ENCODE measurements at regions not wholly inside any gene's neighbourhood (a gene's known extent, or its start where the extent isn't known, plus 50 kb on each side); places are given as distances from the start of the nearest gene placed in this dataset.

DNA sequence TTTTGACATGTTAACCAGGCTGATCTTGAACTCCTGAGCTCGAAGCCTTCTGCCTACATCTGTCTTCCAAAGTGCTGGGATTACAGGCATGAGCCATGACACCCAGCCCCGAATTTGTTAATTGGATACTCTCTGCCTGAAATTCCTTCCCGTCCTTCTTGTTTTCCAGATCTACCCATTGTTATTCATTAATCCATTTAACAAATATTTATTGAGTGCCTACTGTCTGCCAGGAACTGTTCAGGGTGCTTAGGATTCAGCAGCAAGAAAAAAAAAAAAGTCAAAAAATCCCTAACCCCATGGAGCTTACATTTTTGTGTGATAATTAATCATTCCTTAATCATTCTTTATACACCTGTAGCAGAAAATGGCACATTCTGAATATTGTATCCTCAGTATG is 206.8 kb upstream of the FOXD3 start:
- Histone ChIP-seq H3K4me1 (ENCODE audit: control insufficient read depth, insufficient read depth, low read length) (peaks cover 5% of the 10 kb centered on the region), H3K9me3 (ENCODE audit: control insufficient read depth, low read length) (no peaks in the 10 kb centered on the region), H3K9ac (ENCODE audit: extremely low read depth, low read length, poor library complexity, severe bottlenecking) (no peak overlapping the region), H3K27me3 (ENCODE audit: control insufficient read depth, insufficient read depth, low read length, poor library complexity, severe bottlenecking) (no peaks in the 10 kb centered on the region), H3K27ac (ENCODE audit: low read depth, low read length) (no peak overlapping the region), H3K4me3 (ENCODE audit: low read length) (no peak overlapping the region), H3K36me3 (ENCODE audit: control insufficient read depth, insufficient read depth, low read length) (no peaks in the 10 kb centered on the region)
- no peak for DNase-seq
- Mint-ChIP-seq H3K27ac (no peak overlapping the region), H3K4me3 (no peak overlapping the region), H3K4me1 (peaks cover 28% of the 10 kb centered on the region), H3K9me3 (no peaks in the 10 kb centered on the region), H3K36me3 (ENCODE audit: low read depth) (no peaks in the 10 kb centered on the region), H3K27me3 (ENCODE audit: insufficient read depth) (peaks cover 4% of the 10 kb centered on the region)
- WGBS, 2 experiments (ENCODE audit: insufficient coverage in 1 of 2, insufficient read length in 1 of 2): 82 to 84% methylated on average over 2 to 3 of the region's 3 CpGs
- TF ChIP-seq, protein P1, sequence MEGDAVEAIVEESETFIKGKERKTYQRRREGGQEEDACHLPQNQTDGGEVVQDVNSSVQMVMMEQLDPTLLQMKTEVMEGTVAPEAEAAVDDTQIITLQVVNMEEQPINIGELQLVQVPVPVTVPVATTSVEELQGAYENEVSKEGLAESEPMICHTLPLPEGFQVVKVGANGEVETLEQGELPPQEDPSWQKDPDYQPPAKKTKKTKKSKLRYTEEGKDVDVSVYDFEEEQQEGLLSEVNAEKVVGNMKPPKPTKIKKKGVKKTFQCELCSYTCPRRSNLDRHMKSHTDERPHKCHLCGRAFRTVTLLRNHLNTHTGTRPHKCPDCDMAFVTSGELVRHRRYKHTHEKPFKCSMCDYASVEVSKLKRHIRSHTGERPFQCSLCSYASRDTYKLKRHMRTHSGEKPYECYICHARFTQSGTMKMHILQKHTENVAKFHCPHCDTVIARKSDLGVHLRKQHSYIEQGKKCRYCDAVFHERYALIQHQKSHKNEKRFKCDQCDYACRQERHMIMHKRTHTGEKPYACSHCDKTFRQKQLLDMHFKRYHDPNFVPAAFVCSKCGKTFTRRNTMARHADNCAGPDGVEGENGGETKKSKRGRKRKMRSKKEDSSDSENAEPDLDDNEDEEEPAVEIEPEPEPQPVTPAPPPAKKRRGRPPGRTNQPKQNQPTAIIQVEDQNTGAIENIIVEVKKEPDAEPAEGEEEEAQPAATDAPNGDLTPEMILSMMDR (conservative IDR thresholded peaks at IDR 0.05): no peak

DNA sequence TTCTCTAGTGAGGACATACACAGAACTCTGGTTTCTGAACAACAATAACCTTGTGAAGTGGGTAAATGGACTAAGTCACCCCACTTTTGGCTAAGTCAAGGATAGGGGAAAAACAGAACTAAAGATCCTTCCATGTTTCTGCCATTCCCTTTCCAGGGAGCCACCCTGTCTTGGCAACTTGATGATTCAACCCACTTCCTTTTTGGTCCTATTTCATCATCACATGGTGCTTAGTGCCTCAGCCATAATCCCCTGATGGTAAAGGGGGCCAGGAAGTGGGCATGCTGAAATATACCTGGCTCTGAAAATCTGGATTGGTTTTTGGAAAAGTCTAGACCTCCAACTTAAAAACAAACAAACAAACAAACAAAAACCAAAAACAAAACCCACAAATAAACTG is 206.4 kb upstream of the FOXD3 start:
- Histone ChIP-seq H3K27me3 (ENCODE audit: control insufficient read depth, insufficient read depth, low read length, poor library complexity, severe bottlenecking) (no peaks in the 10 kb centered on the region), H3K27ac (ENCODE audit: low read depth, low read length) (no peak overlapping the region), H3K9me3 (ENCODE audit: control insufficient read depth, low read length) (no peaks in the 10 kb centered on the region), H3K4me1 (ENCODE audit: control insufficient read depth, insufficient read depth, low read length) (peaks cover 5% of the 10 kb centered on the region), H3K4me3 (ENCODE audit: low read length) (no peak overlapping the region), H3K9ac (ENCODE audit: extremely low read depth, low read length, poor library complexity, severe bottlenecking) (no peak overlapping the region), H3K36me3 (ENCODE audit: control insufficient read depth, insufficient read depth, low read length) (no peaks in the 10 kb centered on the region)
- H3K27ac Mint-ChIP-seq: no peak overlapping the region
- no peaks in the 10 kb centered on the region for H3K36me3 Mint-ChIP-seq (ENCODE audit: low read depth)
- no peaks in the 10 kb centered on the region for H3K9me3 Mint-ChIP-seq
- H3K27me3 Mint-ChIP-seq (ENCODE audit: insufficient read depth): peaks cover 4% of the 10 kb centered on the region
- TF ChIP-seq, protein P1 (conservative IDR thresholded peaks at IDR 0.05): no peak
- peaks cover 29% of the 10 kb centered on the region for H3K4me1 Mint-ChIP-seq
- H3K4me3 Mint-ChIP-seq: no peak overlapping the region
- DNase-seq: no peak

GRCh38 chr1:63119575-63120155 is 202.7 kb upstream of the FOXD3 start:
- Mint-ChIP-seq H3K4me3 (no peak overlapping the region), H3K4me1 (peaks cover 27% of the 10 kb centered on the region), H3K27me3 (ENCODE audit: insufficient read depth) (peaks cover 4% of the 10 kb centered on the region), H3K36me3 (ENCODE audit: low read depth) (no peaks in the 10 kb centered on the region), H3K9me3 (no peaks in the 10 kb centered on the region), H3K27ac (no peak overlapping the region)
- DNase-seq: no peak
- 82 to 91% methylated on average over 3 to 5 of the region's 5 CpGs for WGBS, 2 experiments (ENCODE audit: insufficient coverage in 1 of 2, insufficient read length in 1 of 2)
- TF ChIP-seq, protein P1 (conservative IDR thresholded peaks at IDR 0.05): no peak
- no peaks in the 10 kb centered on the region for H3K9me3 ChIP-seq (ENCODE audit: control insufficient read depth, low read length)
- no peak overlapping the region for H3K4me3 ChIP-seq (ENCODE audit: low read length)
- H3K9ac ChIP-seq (ENCODE audit: extremely low read depth, low read length, poor library complexity, severe bottlenecking): no peak overlapping the region
- no peak overlapping the region for H3K27ac ChIP-seq (ENCODE audit: low read depth, low read length)
- peaks cover 5% of the 10 kb centered on the region for H3K4me1 ChIP-seq (ENCODE audit: control insufficient read depth, insufficient read depth, low read length)
- no peaks in the 10 kb centered on the region for H3K27me3 ChIP-seq (ENCODE audit: control insufficient read depth, insufficient read depth, low read length, poor library complexity, severe bottlenecking)
- no peaks in the 10 kb centered on the region for H3K36me3 ChIP-seq (ENCODE audit: control insufficient read depth, insufficient read depth, low read length)
